GM20000 (cell line): ENCODE measurements at regions not wholly inside any gene's neighbourhood (a gene's known extent, or its start where the extent isn't known, plus 50 kb on each side); places are given as distances from the start of the nearest gene placed in this dataset.

Experiments
- DNase-seq: peaks from one replicate; pipeline ENCODE4 v3.0.0; 2012; ENCODE audit warnings: low spot score
- TF ChIP-seq, protein P1 (sequence below): IDR thresholded peaks from 2 replicates; pipeline ENCODE4 v1.5.1; 2012; ENCODE audit warnings: mild to moderate bottlenecking, control low read depth; ENCODE audit errors: extremely low read depth, missing control alignments

DNA sequence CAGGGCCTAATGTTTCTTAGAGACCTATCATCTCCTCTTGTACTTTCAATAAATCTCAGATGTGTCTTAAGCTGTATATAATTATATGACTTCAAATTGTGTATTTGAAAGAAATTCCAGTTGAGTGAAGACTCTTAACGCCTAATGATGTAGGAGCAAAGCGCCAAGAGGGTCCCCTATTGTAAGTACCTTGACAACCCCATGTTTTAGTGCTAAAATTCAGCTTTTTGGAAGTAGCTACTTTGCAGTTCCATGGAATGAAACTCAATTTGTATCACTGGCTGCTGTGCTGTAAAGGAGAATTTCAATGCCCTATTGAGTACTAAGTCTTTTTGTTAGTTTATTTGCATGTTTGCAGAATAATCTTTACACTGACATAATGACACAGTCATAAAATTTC, 1826.6 kb upstream of the AGA start:
- TF ChIP-seq, protein P1, sequence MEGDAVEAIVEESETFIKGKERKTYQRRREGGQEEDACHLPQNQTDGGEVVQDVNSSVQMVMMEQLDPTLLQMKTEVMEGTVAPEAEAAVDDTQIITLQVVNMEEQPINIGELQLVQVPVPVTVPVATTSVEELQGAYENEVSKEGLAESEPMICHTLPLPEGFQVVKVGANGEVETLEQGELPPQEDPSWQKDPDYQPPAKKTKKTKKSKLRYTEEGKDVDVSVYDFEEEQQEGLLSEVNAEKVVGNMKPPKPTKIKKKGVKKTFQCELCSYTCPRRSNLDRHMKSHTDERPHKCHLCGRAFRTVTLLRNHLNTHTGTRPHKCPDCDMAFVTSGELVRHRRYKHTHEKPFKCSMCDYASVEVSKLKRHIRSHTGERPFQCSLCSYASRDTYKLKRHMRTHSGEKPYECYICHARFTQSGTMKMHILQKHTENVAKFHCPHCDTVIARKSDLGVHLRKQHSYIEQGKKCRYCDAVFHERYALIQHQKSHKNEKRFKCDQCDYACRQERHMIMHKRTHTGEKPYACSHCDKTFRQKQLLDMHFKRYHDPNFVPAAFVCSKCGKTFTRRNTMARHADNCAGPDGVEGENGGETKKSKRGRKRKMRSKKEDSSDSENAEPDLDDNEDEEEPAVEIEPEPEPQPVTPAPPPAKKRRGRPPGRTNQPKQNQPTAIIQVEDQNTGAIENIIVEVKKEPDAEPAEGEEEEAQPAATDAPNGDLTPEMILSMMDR = no peak
- DNase-seq = no peak

DNA sequence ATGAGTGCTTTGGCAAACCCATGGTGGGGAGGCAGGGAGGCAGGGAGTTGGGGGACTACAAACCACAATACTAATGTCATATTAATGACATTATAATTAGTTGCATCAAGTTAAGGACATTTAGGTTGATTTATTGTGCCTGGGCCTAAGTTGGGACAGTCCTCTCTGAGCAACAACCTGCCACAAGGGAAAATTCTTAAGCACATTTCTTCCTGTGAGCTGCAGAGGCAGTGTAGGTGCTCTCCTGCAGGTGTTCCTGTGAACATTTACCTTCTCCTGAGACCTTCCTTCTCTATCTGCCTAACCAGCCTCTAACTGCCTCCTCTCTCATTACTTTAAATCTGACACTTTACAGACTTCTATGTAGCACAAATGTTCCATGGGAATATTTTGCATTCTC, 1830.0 kb upstream of the AGA start:
- DNase-seq = no peak
- TF ChIP-seq, protein P1 = no peak

DNA sequence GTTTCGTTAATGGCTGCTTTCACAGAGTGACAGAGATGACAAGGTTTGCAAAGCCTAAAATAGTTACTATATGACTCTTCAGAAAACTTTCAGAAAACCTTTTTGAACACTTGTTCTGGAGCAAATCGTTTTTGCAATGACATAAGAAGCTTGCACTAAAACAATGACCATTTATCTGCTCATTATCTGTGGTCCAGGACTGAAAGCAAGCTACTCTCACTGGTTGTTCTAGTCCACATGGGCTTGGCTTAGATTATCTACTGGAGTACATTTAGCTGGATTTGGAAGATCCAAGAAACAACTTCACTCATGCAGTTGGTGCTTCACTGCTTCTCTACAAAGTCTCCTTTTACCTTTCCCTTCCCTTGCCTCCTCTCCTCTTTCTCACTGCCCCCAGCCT, 1836.4 kb upstream of the AGA start:
- DNase-seq = no peak
- TF ChIP-seq, protein P1 = no peak

DNA sequence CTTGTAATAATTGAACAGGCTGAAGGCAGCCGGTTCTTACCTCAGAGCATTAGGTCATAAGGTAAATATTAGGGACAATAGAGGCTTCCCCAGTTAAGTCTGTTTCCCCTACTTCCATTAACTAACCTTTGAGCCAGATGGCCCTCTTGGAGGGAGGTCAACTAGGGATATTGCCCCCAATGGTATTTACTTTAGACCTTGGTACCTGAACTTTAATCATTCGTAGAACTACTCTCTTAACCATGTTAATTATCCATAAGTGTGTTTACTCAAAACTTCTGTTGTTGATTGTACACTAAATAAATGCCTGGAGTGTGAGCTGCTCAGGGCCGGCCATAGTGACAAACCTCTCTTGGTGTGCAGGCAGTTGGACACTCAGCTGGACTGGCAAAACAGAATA, 1843.5 kb upstream of the AGA start:
- TF ChIP-seq, protein P1 = no peak
- no peak for DNase-seq

DNA sequence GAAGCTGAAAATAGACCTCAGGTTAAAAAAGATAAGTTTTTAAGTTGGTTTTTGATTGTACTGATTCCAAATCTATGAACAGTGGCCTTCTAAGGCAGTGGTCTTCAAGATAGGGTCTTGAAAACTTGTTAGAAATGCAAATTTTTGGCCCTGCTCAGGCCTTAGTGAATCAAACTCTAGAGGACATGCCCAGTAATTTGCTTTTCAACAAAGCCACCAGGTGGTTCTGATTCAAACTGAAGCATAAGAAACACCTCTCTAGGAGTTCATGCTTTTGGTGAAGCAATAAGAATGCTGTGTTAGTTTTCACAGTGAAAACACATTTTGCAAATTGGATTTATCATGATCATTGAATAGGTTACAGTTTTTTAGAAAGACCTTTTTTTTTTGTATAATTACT, 1849.4 kb upstream of the AGA start:
- TF ChIP-seq, protein P1 = no peak
- DNase-seq = no peak

DNA sequence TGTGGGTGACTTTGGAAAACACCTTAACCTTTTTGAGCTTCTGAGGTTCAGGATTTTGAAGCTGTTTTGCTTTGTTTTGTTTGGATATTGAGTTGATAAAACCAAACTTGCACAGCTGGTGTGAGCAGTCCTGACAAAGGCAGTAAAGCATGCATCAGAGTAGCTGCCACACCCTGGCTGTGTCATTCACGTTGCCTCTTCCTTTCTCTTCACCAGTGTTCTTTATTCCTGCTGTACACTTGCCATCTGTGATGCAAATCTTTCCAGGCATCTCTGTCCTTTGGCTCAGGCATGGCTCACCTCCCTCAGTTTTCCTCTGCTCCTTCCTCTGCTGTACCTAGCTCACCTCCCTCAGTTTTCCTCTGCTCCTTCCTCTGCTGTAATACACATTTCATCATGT, 1850.2 kb upstream of the AGA start:
- no peak for DNase-seq

DNA sequence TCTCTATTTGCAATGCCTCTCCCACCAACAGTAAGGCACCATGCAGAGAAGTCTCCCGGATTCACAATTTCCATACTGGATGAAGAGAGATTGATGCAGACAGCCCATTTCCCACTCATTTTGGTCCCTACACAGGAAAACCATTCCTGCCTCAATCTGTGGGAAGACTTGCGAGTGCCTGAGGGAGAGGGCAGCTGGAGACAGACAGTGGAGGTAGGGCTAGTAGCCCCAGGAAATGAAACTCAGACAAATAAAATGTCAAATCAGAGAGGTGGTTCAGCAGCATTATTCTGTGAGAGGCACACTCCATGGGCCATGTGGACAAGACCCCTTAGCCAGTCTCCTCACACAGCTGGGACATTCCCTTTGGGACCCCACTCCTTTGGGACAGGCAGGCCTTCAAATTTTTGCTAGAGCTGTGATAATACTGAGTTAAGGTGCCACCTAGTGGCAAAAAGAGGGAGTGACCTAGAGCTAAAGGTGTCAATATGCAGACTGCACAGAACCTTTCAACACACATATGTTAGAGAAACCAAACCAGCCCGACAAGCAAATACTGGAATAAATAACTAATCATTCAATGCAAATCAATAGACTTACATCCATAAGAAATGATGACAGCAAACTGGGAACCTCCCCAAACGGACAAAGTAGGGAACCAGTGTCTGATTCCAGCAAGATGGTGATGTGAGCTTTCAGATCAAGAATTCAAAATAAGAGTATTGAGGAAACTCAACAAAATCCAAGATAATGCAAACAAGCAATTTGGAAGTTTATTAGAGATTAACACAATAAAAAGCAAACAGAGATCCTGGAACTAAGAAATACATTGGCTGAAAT, 1865.3 kb upstream of the AGA start:
- DNase-seq = peak; percentile 12
- TF ChIP-seq, protein P1 = peak; percentile 39

More for the DNA sequence above, 1850.2 kb upstream of the AGA start:
- TF ChIP-seq, protein P1 = no peak
